ENCODE measurements at regions not wholly inside any gene's neighbourhood (a gene's known extent, or its start where the extent isn't known, plus 50 kb on each side); places are given as distances from the start of the nearest gene placed in this dataset.

DNA sequence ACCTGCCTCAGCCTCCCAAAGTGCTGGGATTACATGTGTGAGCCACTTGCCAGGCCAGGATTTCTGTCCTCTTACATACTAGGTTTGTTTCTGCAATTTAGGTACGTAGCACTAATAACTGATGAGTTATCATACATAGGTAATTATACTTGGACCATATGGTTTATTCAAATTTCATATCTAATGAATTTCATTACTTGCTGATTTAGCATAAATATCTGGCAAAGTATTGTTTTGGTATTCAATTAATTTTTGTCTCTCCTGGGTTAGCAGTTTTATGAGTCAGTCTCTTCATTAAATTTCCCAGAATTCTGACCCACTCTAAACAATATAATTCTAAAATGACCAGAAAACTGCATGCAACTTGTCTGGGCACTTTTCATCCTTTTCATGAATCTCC is 2146.5 kb downstream of the TP53TG3F start:
- TF ChIP-seq, protein P1, sequence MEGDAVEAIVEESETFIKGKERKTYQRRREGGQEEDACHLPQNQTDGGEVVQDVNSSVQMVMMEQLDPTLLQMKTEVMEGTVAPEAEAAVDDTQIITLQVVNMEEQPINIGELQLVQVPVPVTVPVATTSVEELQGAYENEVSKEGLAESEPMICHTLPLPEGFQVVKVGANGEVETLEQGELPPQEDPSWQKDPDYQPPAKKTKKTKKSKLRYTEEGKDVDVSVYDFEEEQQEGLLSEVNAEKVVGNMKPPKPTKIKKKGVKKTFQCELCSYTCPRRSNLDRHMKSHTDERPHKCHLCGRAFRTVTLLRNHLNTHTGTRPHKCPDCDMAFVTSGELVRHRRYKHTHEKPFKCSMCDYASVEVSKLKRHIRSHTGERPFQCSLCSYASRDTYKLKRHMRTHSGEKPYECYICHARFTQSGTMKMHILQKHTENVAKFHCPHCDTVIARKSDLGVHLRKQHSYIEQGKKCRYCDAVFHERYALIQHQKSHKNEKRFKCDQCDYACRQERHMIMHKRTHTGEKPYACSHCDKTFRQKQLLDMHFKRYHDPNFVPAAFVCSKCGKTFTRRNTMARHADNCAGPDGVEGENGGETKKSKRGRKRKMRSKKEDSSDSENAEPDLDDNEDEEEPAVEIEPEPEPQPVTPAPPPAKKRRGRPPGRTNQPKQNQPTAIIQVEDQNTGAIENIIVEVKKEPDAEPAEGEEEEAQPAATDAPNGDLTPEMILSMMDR (IDR thresholded peaks at IDR 0.05): no peak
- no peak for TF ChIP-seq EZH2 (IDR thresholded peaks at IDR 0.05; ENCODE audit: borderline replicate concordance, insufficient read depth, low read depth, low read length, poor library complexity, severe bottlenecking)

Measured in B cell (primary cell).